Panc1 (cell line): ENCODE measurements at regions not wholly inside any gene's neighbourhood (a gene's known extent, or its start where the extent isn't known, plus 50 kb on each side); places are given as distances from the start of the nearest gene placed in this dataset.

ENCODE experiments used
- ATAC-seq: fragments of 200-7000 bp; cut with Tn5 transposase; 2 replicates; pipeline ENCODE4 v1.9.1; 2020; ENCODE audit warnings: mild to moderate bottlenecking, moderate library complexity
- BruUV-seq: library from RNA; stranded (reverse); fragments of 400-500 nt; replicated peaks from 2 replicates; lab custom pipeline; 2021; lab: Mats Ljungman, UMichigan
- CTCF ChIA-PET: fragments of 300-600 bp; sonication (Branson Sonifier 250); formaldehyde crosslinking; loops from one replicate; lab custom pipeline; 2022; ENCODE audit warnings: antibody characterized with exemption; lab: Charles Lee
- POLR2A ChIA-PET: fragments of 300-600 bp; sonication (Branson Sonifier 250); formaldehyde crosslinking; loops from one replicate; lab custom pipeline; 2022; ENCODE audit warnings: antibody characterized with exemption; lab: Charles Lee
- DNase-seq: peaks from one replicate; pipeline ENCODE4 v3.0.0-alpha.2; 2010; ENCODE audit warnings: low read depth, low spot score
- H3K27ac ChIP-seq: 2 replicates; pipeline ENCODE4 v1.5.1; 2011; ENCODE audit warnings: mild to moderate bottlenecking, low read length, inconsistent platforms
- H3K27me3 ChIP-seq: fragments of 200-500 bp; sonication (Bioruptor generic); 2 replicates; pipeline ENCODE4 v1.6.0; 2014; ENCODE audit warnings: low read length, inconsistent platforms; ENCODE audit not compliant: control insufficient read depth, insufficient read depth
- H3K36me3 ChIP-seq: fragments of 200-500 bp; sonication (Bioruptor generic); 2 replicates; pipeline ENCODE4 v1.5.1; 2014; ENCODE audit warnings: inconsistent platforms, mild to moderate bottlenecking, low read length, moderate library complexity; ENCODE audit not compliant: control insufficient read depth, insufficient read depth
- H3K4me1 ChIP-seq: 2 replicates; pipeline ENCODE4 v1.5.1; 2011; ENCODE audit warnings: inconsistent platforms, mild to moderate bottlenecking, low read length, moderate library complexity; ENCODE audit not compliant: control insufficient read depth, insufficient read depth
- H3K4me3 ChIP-seq, 2 experiments: 2 replicates each; pipeline ENCODE4 v1.5.1; 2011 to 2012; ENCODE audit warnings: low read depth in 2 of 2, low read length in 2 of 2, mild to moderate bottlenecking in 2 of 2, inconsistent platforms in 1 of 2, moderate library complexity in 1 of 2
- H3K9me3 ChIP-seq: fragments of 200-500 bp; sonication (Bioruptor generic); 2 replicates; pipeline ENCODE4 v1.5.1; 2014; ENCODE audit warnings: low read depth, mild to moderate bottlenecking, inconsistent platforms, low read length, moderate library complexity; ENCODE audit not compliant: control insufficient read depth, insufficient read depth
- POLR2AphosphoS5 ChIP-seq: IDR thresholded peaks from 2 replicates; pipeline ENCODE4 v1.6.1; 2012; ENCODE audit warnings: mild to moderate bottlenecking, low read depth, low read length, moderate library complexity
- SIN3A ChIP-seq: IDR thresholded peaks from 2 replicates; pipeline ENCODE4 v1.6.1; 2012; ENCODE audit warnings: low read depth, mild to moderate bottlenecking, low read length, moderate library complexity, borderline replicate concordance; ENCODE audit not compliant: insufficient read depth
- TCF7L2 ChIP-seq: IDR thresholded peaks from 2 replicates; pipeline ENCODE4 v1.6.1; 2011; ENCODE audit warnings: mild to moderate bottlenecking, low read depth, low read length, inconsistent platforms
- in situ Hi-C: cut with HindIII; loops from 2 replicates; pipeline ENCODE4 v1.10.0; 2016; ENCODE audit warnings: low sequenced_read_pairs, low pct_unique_long_range_greater_than_20kb
- intact Hi-C: fragments of 100-400 bp; cut with micrococcal nuclease; formaldehyde crosslinking; loops from one replicate; pipeline ENCODE4 v1.10.0; 2022; ENCODE audit not compliant: unreplicated experiment
- TF ChIP-seq, protein P1 (sequence below), 2 experiments: IDR thresholded peaks; 2 replicates each; pipeline ENCODE4 v1.6.1; 2011 to 2012; ENCODE audit warnings: low read depth in 2 of 2, control low read depth in 1 of 2, low read length in 1 of 2, mild to moderate bottlenecking in 1 of 2, moderate library complexity in 1 of 2; ENCODE audit not compliant: insufficient read depth in 1 of 2
- TF ChIP-seq, protein P2 (sequence below): fragments of 450-650 bp; IDR thresholded peaks from 2 replicates; pipeline ENCODE4 v1.5.1; 2017; ENCODE audit warnings: mild to moderate bottlenecking

DNA sequence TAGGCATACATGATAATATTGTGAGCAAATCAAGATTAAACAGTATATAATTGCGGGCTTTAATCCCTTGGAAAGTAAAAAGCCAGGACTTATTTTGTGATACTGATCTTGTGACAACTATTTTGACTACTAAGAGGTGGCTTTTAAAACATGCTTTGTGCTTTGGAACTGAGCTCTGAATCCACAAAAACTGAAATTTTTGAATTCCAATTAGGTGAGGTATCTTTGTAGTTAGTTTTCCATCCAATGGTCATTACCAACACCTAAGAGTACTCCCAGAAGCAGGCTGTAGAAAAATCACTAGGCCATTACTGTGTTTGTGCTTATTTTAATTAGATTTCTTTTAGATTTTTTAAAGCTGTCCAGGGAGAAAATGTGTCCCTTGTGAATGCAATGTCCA, 559.5 kb upstream of the WWC1 start:
- CTCF ChIA-PET, result no interaction called here
- TF ChIP-seq, protein P1, sequence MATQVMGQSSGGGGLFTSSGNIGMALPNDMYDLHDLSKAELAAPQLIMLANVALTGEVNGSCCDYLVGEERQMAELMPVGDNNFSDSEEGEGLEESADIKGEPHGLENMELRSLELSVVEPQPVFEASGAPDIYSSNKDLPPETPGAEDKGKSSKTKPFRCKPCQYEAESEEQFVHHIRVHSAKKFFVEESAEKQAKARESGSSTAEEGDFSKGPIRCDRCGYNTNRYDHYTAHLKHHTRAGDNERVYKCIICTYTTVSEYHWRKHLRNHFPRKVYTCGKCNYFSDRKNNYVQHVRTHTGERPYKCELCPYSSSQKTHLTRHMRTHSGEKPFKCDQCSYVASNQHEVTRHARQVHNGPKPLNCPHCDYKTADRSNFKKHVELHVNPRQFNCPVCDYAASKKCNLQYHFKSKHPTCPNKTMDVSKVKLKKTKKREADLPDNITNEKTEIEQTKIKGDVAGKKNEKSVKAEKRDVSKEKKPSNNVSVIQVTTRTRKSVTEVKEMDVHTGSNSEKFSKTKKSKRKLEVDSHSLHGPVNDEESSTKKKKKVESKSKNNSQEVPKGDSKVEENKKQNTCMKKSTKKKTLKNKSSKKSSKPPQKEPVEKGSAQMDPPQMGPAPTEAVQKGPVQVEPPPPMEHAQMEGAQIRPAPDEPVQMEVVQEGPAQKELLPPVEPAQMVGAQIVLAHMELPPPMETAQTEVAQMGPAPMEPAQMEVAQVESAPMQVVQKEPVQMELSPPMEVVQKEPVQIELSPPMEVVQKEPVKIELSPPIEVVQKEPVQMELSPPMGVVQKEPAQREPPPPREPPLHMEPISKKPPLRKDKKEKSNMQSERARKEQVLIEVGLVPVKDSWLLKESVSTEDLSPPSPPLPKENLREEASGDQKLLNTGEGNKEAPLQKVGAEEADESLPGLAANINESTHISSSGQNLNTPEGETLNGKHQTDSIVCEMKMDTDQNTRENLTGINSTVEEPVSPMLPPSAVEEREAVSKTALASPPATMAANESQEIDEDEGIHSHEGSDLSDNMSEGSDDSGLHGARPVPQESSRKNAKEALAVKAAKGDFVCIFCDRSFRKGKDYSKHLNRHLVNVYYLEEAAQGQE (IDR thresholded peaks at IDR 0.05; ENCODE audit: insufficient read depth in 1 of 2, low read depth in 2 of 2, low read length in 1 of 2), result no peak
- no peak for TF ChIP-seq POLR2AphosphoS5
- no peak for TF ChIP-seq SIN3A
- TF ChIP-seq, protein P2, sequence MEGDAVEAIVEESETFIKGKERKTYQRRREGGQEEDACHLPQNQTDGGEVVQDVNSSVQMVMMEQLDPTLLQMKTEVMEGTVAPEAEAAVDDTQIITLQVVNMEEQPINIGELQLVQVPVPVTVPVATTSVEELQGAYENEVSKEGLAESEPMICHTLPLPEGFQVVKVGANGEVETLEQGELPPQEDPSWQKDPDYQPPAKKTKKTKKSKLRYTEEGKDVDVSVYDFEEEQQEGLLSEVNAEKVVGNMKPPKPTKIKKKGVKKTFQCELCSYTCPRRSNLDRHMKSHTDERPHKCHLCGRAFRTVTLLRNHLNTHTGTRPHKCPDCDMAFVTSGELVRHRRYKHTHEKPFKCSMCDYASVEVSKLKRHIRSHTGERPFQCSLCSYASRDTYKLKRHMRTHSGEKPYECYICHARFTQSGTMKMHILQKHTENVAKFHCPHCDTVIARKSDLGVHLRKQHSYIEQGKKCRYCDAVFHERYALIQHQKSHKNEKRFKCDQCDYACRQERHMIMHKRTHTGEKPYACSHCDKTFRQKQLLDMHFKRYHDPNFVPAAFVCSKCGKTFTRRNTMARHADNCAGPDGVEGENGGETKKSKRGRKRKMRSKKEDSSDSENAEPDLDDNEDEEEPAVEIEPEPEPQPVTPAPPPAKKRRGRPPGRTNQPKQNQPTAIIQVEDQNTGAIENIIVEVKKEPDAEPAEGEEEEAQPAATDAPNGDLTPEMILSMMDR, result no peak
- TF ChIP-seq TCF7L2, result no peak
- POLR2A ChIA-PET, result no interaction called here
- Histone ChIP-seq H3K36me3 (no peaks in the 10 kb centered on the region), H3K4me3 (no peak overlapping the region), H3K9me3 (no peaks in the 10 kb centered on the region), H3K27me3 (no peaks in the 10 kb centered on the region), H3K4me1 (no peaks in the 10 kb centered on the region), H3K27ac (no peak overlapping the region)
- in situ Hi-C loops, result no loop called here
- DNase-seq, result no peak
- ATAC-seq, result no peak
- BruUV-seq, result no TSS peak
- intact Hi-C loops, result no loop called here

DNA sequence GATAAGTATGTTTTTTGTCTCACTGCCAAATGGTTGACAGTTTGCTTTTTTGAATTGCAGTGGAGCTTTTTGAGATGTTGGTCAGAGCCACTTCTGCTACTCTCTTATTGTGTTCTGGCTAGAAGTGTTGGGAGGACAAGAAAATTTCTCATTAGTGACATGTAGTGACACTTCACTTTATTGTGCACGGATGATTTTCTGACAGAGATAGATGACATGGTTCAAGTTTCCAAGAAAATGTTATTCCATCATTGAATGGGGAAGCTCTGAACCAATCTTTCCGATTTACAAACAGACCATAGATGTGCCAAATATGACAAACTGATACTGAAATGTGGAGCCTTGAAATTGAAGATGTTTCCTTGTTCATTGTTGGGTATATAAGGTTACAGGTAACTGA, 558.9 kb upstream of the WWC1 start:
- no peaks in the 10 kb centered on the region for H3K4me1 ChIP-seq
- H3K9me3 ChIP-seq, result no peaks in the 10 kb centered on the region
- H3K36me3 ChIP-seq, result no peaks in the 10 kb centered on the region
- TF ChIP-seq POLR2AphosphoS5, result no peak
- TF ChIP-seq SIN3A, result no peak
- TF ChIP-seq, protein P2, result no peak
- TF ChIP-seq, protein P1 (IDR thresholded peaks at IDR 0.05; ENCODE audit: insufficient read depth in 1 of 2, low read depth in 2 of 2, low read length in 1 of 2), result no peak
- no peak for TF ChIP-seq TCF7L2
- no peak for DNase-seq
- in situ Hi-C loops (no loop called here), intact Hi-C loops (no loop called here)
- no peak for ATAC-seq
- H3K4me3 ChIP-seq, result no peak overlapping the region
- CTCF ChIA-PET, result no interaction called here
- H3K27me3 ChIP-seq, result no peaks in the 10 kb centered on the region
- no TSS peak for BruUV-seq
- POLR2A ChIA-PET, result no interaction called here
- H3K27ac ChIP-seq, result no peak overlapping the region
